BJ (cell line): ENCODE measurements at regions not wholly inside any gene's neighbourhood (a gene's known extent, or its start where the extent isn't known, plus 50 kb on each side); places are given as distances from the start of the nearest gene placed in this dataset.

ENCODE experiments used
- CTCF ChIA-PET: fragments of 350-600 bp; formaldehyde crosslinking; extraction: SDS; loops from one replicate; lab custom pipeline; 2021; ENCODE audit warnings: antibody characterized with exemption, inconsistent platforms; lab: Yijun Ruan, JAX
- POLR2A ChIA-PET: fragments of 300-600 bp; sonication (Branson Sonifier 250); formaldehyde crosslinking; extraction: SDS; loops from one replicate; lab custom pipeline; 2021; ENCODE audit warnings: antibody characterized with exemption; lab: Charles Lee
- DNase-seq: peaks from one replicate; pipeline ENCODE4 v3.0.0-alpha.2; 2011; ENCODE audit warnings: low read depth
- H3K27me3 ChIP-seq: 2 replicates; pipeline ENCODE4 v1.6.0; 2011; ENCODE audit warnings: low read length; ENCODE audit not compliant: control insufficient read depth, insufficient read depth
- H3K36me3 ChIP-seq: 2 replicates; pipeline ENCODE4 v1.5.1; 2011; ENCODE audit warnings: low read length; ENCODE audit not compliant: control insufficient read depth, insufficient read depth
- H3K4me3 ChIP-seq: 2 replicates; pipeline ENCODE4 v1.5.1; 2011; ENCODE audit warnings: low read depth, mild to moderate bottlenecking, control low read depth, low read length
- CTCF ChIP-seq: IDR thresholded peaks from 2 replicates; pipeline ENCODE4 v1.5.1; 2011; ENCODE audit warnings: low read depth, mild to moderate bottlenecking, control low read depth, inconsistent platforms, low read length, moderate library complexity; ENCODE audit not compliant: insufficient read depth

- CTCF ChIA-PET, result interaction anchor here (0.7 to 1.2 kb wide), 3 partner anchors 9 to 57 kb away, joined by 3 to 5 read pairs (median 4); no protein-coding TSS in a partner anchor
- no peak for TF ChIP-seq CTCF
- Histone ChIP-seq H3K27me3 (no peaks in the 10 kb centered on the region), H3K36me3 (no peaks in the 10 kb centered on the region), H3K4me3 (peak overlapping the region; percentile 26)
- POLR2A ChIA-PET, result interaction anchor here (0.5 to 0.7 kb wide), 2 partner anchors 12 to 82 kb away, joined by 3 to 5 read pairs; no protein-coding TSS in a partner anchor
- peak; percentile 95 for DNase-seq
These were observed 289.4 kb upstream of the STXBP5 start for GRCh38 chr6:146914489-146915483.

GRCh38 chr6:146915671-146916127 is 288.5 kb upstream of the STXBP5 start:
- TF ChIP-seq CTCF, result no peak
- no peaks in the 10 kb centered on the region for H3K27me3 ChIP-seq
- CTCF ChIA-PET, result interaction anchor here (0.7 to 1.2 kb wide), 3 partner anchors 14 to 58 kb away, joined by 3 to 4 read pairs (median 3); no protein-coding TSS in a partner anchor
- H3K36me3 ChIP-seq, result no peaks in the 10 kb centered on the region
- no peak for DNase-seq
- POLR2A ChIA-PET, result no interaction called here
- H3K4me3 ChIP-seq, result no peak overlapping the region

GRCh38 chr6:146916435-146917025 is 287.7 kb upstream of the STXBP5 start:
- ChIA-PET POLR2A (no interaction called here), CTCF (no interaction called here)
- Histone ChIP-seq H3K4me3 (no peak overlapping the region), H3K27me3 (no peaks in the 10 kb centered on the region), H3K36me3 (no peaks in the 10 kb centered on the region)
- TF ChIP-seq CTCF, result no peak
- DNase-seq, result no peak

- Histone ChIP-seq H3K27me3 (no peaks in the 10 kb centered on the region), H3K4me3 (no peak overlapping the region), H3K36me3 (no peaks in the 10 kb centered on the region)
- TF ChIP-seq CTCF, result no peak
- no peak for DNase-seq
- POLR2A ChIA-PET, result no interaction called here
- CTCF ChIA-PET, result no interaction called here
These were observed 287.0 kb upstream of the STXBP5 start for GRCh38 chr6:146917182-146917581.

GRCh38 chr6:146917979-146918378 is 286.2 kb upstream of the STXBP5 start:
- Histone ChIP-seq H3K36me3 (no peaks in the 10 kb centered on the region), H3K4me3 (no peak overlapping the region), H3K27me3 (no peaks in the 10 kb centered on the region)
- DNase-seq, result no peak
- POLR2A ChIA-PET, result no interaction called here
- no peak for TF ChIP-seq CTCF
- CTCF ChIA-PET, result no interaction called here
